ENCODE measurements at regions not wholly inside any gene's neighbourhood (a gene's known extent, or its start where the extent isn't known, plus 50 kb on each side); places are given as distances from the start of the nearest gene placed in this dataset.

DNA sequence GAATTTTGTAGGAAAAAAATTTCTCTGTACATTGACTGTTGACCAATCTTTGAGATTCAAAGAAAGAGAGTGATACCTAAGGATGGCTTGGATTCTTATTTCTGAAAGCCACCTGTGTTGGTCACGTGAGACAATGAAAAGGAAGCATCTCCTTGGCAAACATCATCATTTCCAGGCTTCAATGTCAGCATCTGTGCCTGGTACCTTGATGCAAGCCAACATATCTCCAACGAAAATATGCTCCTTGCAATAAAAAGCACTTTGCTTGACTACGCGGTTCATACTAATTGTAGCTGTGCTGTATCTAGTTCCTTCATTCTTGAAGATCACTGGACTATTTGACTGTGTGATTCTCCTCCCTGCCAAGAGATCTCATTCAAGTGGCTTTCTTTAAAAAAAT is 503.4 kb upstream of the PSMD7 start:
- no peak overlapping the region for H3K4me3 ChIP-seq (ENCODE audit: low read depth, low read length)
- TF ChIP-seq, protein P1, sequence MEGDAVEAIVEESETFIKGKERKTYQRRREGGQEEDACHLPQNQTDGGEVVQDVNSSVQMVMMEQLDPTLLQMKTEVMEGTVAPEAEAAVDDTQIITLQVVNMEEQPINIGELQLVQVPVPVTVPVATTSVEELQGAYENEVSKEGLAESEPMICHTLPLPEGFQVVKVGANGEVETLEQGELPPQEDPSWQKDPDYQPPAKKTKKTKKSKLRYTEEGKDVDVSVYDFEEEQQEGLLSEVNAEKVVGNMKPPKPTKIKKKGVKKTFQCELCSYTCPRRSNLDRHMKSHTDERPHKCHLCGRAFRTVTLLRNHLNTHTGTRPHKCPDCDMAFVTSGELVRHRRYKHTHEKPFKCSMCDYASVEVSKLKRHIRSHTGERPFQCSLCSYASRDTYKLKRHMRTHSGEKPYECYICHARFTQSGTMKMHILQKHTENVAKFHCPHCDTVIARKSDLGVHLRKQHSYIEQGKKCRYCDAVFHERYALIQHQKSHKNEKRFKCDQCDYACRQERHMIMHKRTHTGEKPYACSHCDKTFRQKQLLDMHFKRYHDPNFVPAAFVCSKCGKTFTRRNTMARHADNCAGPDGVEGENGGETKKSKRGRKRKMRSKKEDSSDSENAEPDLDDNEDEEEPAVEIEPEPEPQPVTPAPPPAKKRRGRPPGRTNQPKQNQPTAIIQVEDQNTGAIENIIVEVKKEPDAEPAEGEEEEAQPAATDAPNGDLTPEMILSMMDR (IDR thresholded peaks at IDR 0.05; ENCODE audit: low read depth, low read length) = no peak

DNA sequence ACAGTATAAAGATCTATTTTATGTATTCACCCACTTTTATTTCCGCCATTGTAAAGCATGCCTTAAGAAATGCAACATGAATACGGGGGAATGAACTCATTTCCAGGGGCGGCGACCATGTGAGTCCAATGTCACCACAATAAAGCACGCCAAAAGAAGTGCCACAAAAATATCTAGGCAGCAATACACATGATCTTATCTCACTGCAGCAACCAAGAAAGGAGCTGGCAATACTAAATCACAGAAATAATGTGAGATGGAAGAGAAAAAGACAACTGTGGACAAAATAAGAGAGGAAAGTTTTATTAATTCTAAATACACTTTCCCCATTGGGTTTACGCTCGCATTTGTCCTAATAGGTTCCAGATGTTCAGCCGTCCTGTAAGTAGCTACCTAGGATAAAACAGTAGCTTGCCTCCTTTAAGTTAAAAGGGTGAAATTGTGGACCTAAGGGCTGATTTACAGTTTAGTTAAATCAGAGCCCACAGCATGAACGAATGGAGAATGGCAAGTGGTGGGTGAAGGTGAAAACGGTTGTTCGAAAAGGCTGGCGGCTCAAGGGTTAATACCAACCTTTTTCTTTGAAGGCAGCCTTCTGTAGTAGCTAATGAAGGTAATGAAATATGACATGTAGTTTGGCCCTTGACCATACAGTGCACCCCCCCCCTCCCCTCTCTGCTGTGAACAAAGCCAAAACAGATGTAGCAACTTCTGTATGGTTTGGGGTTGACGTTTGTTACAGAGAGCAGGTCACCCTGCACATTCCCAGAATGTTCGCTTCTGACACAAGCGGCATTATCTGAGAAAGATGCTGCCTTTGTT is 504.2 kb upstream of the PSMD7 start:
- no peak overlapping the region for H3K4me3 ChIP-seq (ENCODE audit: low read depth, low read length)
- TF ChIP-seq, protein P1 (IDR thresholded peaks at IDR 0.05; ENCODE audit: low read depth, low read length) = no peak

DNA sequence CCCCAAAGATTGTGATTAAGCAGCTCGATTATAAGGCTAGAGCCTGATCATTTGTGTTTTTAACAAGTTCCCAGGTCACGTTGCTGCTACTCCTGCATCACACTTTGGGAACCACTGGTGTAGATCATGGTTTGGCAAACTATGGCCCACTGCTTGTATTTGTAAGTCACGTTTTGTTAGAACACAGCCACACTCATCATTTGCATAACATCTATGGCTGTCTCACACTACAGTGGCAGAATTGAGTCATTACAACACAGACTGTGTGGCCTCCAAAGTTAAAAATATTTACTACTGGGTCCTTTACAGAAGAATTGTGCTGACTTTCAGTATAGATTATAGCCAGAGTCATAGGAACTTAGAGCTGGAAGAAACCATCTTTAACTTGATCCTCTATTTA is 515.3 kb upstream of the PSMD7 start:
- no peak overlapping the region for H3K4me3 ChIP-seq (ENCODE audit: low read depth, low read length)
- TF ChIP-seq, protein P1 (IDR thresholded peaks at IDR 0.05; ENCODE audit: low read depth, low read length) = no peak

DNA sequence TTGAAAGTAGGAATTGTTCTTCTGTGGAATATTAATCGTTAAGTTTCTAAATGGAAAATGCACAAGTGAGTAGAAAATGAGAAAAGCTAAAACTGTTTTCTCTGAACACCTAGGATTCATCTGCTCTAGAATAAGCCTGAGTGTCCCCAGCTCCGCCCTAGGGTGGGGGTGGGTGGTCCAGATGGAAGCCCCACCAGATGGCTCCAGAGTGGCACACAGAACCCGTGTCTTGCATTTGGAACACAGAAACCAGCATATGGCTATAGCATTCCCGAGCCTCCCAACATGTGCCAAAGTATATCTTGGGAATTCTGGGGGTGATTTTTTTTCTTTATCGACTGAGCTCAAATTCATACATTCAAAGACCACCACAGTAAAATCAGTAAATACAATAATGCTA is 517.7 kb upstream of the PSMD7 start:
- TF ChIP-seq, protein P1 (IDR thresholded peaks at IDR 0.05; ENCODE audit: low read depth, low read length) = no peak
- H3K4me3 ChIP-seq (ENCODE audit: low read depth, low read length) = no peak overlapping the region

DNA sequence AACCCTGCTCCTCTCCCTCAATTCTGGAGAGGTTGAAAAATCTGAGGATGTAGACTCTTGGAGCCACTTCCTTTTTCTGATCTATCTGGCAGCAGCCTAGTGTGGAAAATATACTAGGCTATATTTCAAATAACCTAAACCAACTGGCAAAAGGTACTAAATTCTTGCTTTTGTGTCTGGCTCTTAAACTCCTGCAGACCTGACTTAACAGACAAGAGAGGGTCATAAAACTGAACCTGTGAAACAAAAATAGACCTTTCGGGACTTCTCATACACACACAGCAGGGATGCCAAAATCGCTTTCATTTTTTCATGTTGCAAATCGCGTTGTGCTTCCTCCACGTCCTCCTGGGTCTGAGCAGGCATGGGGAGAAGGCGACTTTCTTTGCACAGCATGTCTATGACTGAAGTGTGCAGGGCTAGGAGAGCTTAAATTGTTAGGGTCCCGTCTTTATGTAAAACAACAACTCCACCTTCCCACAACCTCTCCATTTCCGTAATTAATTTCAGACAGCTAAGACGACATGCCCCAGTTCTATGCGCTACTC is 520.7 kb upstream of the PSMD7 start:
- H3K4me3 ChIP-seq (ENCODE audit: low read depth, low read length) = no peak overlapping the region
- TF ChIP-seq, protein P1 (IDR thresholded peaks at IDR 0.05; ENCODE audit: low read depth, low read length) = no peak

DNA sequence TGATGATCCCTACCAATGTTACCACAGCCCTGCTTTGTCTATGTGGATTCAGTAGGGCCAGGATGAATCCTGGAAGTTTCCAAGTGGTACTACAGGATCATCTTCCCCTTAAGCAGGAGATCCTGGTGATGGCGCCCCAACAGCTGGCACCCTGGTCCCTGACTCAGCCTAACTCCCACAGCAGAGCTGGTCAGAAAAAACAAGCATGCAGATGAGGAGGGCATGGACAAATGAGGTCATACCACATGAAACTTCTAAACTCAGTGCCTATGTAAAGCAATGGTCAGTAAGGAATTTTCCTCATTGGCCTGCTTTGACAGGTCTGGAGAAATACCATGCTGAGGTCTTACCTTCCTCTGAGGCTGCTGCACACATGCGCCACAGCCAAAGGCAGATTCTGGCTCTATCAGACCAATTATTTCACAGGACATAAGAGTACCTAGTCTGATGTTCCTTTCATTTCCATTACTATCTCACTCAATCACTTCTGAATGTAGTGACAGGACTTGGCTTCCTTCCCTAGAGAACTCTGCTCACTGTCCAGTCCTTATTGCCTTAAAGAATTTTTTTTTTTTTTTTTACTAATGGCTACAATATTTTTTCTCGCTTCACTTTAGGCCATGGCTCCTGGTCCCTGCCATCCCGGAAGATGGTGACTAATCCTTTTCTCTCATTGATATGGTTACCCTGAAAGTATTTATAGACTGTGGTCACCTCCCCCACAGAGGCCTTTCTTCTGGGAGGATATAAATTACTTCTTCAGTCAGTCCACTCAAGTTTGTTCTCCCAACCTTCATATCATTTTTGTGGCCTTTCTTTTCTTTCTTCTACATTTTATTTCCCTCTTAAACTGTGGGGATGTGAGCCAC is 525.2 kb upstream of the PSMD7 start:
- TF ChIP-seq, protein P1 (IDR thresholded peaks at IDR 0.05; ENCODE audit: low read depth, low read length) = no peak

More for the DNA sequence above, 525.2 kb upstream of the PSMD7 start:
- no peak overlapping the region for H3K4me3 ChIP-seq (ENCODE audit: low read depth, low read length)

All from WI38 (cell line).